ENCODE measurements at regions not wholly inside any gene's neighbourhood (a gene's known extent, or its start where the extent isn't known, plus 50 kb on each side); places are given as distances from the start of the nearest gene placed in this dataset.
"Not testable (repeated sequence)": the region's sequence is repeated elsewhere in the genome, so short reads cannot be mapped to it uniquely, and the experiment has no call there.

GRCh38 chr3:151675858-151676615 is 57.7 kb upstream of the AADACL2 start:
- H3K4me3 ChIP-seq (ENCODE audit: low read depth in 2 of 2, low read length in 2 of 2): no peak overlapping the region
- TF ChIP-seq REST (IDR thresholded peaks at IDR 0.05; ENCODE audit: insufficient read depth in 1 of 2, low read depth in 2 of 2, low read length in 1 of 2) (no peak), CTCF (IDR thresholded peaks at IDR 0.05) (no peak), POLR2AphosphoS5 (IDR thresholded peaks at IDR 0.05; ENCODE audit: low read depth, low read length) (no peak), SIN3A (IDR thresholded peaks at IDR 0.05; ENCODE audit: borderline replicate concordance, insufficient read depth, low read depth, low read length) (no peak), TCF7L2 (IDR thresholded peaks at IDR 0.05; ENCODE audit: low read depth, low read length) (no peak)
- BruUV-seq (replicated peaks): no TSS peak
- H3K36me3 ChIP-seq (ENCODE audit: control insufficient read depth, insufficient read depth, low read length): no peaks in the 10 kb centered on the region
- DNase-seq (ENCODE audit: low read depth, low spot score) (no peak), ATAC-seq (no peak)
- no peaks in the 10 kb centered on the region for H3K27me3 ChIP-seq (ENCODE audit: control insufficient read depth, insufficient read depth, low read length)
- ChIA-PET CTCF (no interaction called here), POLR2A (no interaction called here)
- in situ Hi-C loops (cut with HindIII; ENCODE audit: low pct_unique_long_range_greater_than_20kb, low sequenced_read_pairs): no loop called here
- H3K4me1 ChIP-seq (ENCODE audit: control insufficient read depth, insufficient read depth, low read length): no peaks in the 10 kb centered on the region
- intact Hi-C loops (cut with micrococcal nuclease; ENCODE audit: unreplicated experiment): no loop called here
- H3K27ac ChIP-seq (ENCODE audit: low read length): no peak overlapping the region
- H3K9me3 ChIP-seq (ENCODE audit: control insufficient read depth, insufficient read depth, low read depth, low read length): peaks cover 4% of the 10 kb centered on the region; the same call in 1 of the 2 replicates

- TF ChIP-seq CTCF (IDR thresholded peaks at IDR 0.05) (no peak), SIN3A (IDR thresholded peaks at IDR 0.05; ENCODE audit: borderline replicate concordance, insufficient read depth, low read depth, low read length) (no peak), POLR2AphosphoS5 (IDR thresholded peaks at IDR 0.05; ENCODE audit: low read depth, low read length) (no peak), TCF7L2 (IDR thresholded peaks at IDR 0.05; ENCODE audit: low read depth, low read length) (no peak), REST (IDR thresholded peaks at IDR 0.05; ENCODE audit: insufficient read depth in 1 of 2, low read depth in 2 of 2, low read length in 1 of 2) (no peak)
- in situ Hi-C loops (cut with HindIII; ENCODE audit: low pct_unique_long_range_greater_than_20kb, low sequenced_read_pairs) (no loop called here), intact Hi-C loops (cut with micrococcal nuclease; ENCODE audit: unreplicated experiment) (no loop called here)
- Histone ChIP-seq H3K4me3 (ENCODE audit: low read depth in 2 of 2, low read length in 2 of 2) (no peak overlapping the region), H3K27ac (ENCODE audit: low read length) (no peak overlapping the region), H3K9me3 (ENCODE audit: control insufficient read depth, insufficient read depth, low read depth, low read length) (peaks cover under 1% of the 10 kb centered on the region; the same call in 1 of the 2 replicates), H3K27me3 (ENCODE audit: control insufficient read depth, insufficient read depth, low read length) (no peaks in the 10 kb centered on the region), H3K36me3 (ENCODE audit: control insufficient read depth, insufficient read depth, low read length) (no peaks in the 10 kb centered on the region), H3K4me1 (ENCODE audit: control insufficient read depth, insufficient read depth, low read length) (no peaks in the 10 kb centered on the region)
- ATAC-seq: no peak
- POLR2A ChIA-PET: no interaction called here
- CTCF ChIA-PET: interaction anchor here (0.6 kb wide), 1 partner anchor 346 kb away, joined by 3 read pairs; no protein-coding TSS in a partner anchor
- no TSS peak for BruUV-seq (replicated peaks)
- DNase-seq (ENCODE audit: low read depth, low spot score): no peak
These were observed 59.8 kb upstream of the AADACL2 start for GRCh38 chr3:151673974-151674373.

- intact Hi-C loops (cut with micrococcal nuclease; ENCODE audit: unreplicated experiment); H3K9me3 ChIP-seq (ENCODE audit: control insufficient read depth, insufficient read depth, low read depth, low read length); in situ Hi-C loops (cut with HindIII; ENCODE audit: low pct_unique_long_range_greater_than_20kb, low sequenced_read_pairs); H3K27ac ChIP-seq (ENCODE audit: low read length); BruUV-seq (replicated peaks); H3K4me3 ChIP-seq (ENCODE audit: low read depth in 2 of 2, low read length in 2 of 2); DNase-seq (ENCODE audit: low read depth, low spot score); H3K36me3 ChIP-seq (ENCODE audit: control insufficient read depth, insufficient read depth, low read length); ATAC-seq; POLR2A ChIA-PET; CTCF ChIA-PET; H3K27me3 ChIP-seq (ENCODE audit: control insufficient read depth, insufficient read depth, low read length); H3K4me1 ChIP-seq (ENCODE audit: control insufficient read depth, insufficient read depth, low read length): not testable (repeated sequence)
These were observed 66.0 kb upstream of the AADACL2 start for GRCh38 chr3:151667762-151668161.
